ENCODE measurements at regions not wholly inside any gene's neighbourhood (a gene's known extent, or its start where the extent isn't known, plus 50 kb on each side); places are given as distances from the start of the nearest gene placed in this dataset.

DNA sequence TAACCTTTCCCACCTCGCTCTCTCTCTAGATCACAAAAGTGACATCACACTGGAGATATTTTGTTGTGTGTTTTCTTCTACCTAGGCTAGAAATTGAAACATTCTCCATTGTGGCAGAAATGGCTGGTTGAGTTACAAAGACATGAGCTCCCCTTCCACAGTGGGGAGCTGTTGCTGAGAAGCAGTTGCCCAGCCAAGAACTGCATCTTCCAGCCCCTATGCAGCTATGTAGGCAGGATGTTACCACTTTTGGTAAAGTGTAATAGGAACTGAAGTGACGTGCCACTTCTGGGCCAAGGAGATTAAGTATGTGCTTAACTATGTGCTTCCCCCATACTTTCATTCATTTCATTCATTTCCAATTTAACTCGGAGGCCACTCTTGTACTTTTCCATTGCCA lies 138.7 kb upstream of the E2F7 start:
- TF ChIP-seq, protein P1, sequence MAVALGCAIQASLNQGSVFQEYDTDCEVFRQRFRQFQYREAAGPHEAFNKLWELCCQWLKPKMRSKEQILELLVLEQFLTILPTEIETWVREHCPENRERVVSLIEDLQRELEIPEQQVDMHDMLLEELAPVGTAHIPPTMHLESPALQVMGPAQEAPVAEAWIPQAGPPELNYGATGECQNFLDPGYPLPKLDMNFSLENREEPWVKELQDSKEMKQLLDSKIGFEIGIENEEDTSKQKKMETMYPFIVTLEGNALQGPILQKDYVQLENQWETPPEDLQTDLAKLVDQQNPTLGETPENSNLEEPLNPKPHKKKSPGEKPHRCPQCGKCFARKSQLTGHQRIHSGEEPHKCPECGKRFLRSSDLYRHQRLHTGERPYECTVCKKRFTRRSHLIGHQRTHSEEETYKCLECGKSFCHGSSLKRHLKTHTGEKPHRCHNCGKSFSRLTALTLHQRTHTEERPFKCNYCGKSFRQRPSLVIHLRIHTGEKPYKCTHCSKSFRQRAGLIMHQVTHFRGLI (tag by site-specific recombination; IDR thresholded peaks at IDR 0.05) = no peak
- TF ChIP-seq, protein P2, sequence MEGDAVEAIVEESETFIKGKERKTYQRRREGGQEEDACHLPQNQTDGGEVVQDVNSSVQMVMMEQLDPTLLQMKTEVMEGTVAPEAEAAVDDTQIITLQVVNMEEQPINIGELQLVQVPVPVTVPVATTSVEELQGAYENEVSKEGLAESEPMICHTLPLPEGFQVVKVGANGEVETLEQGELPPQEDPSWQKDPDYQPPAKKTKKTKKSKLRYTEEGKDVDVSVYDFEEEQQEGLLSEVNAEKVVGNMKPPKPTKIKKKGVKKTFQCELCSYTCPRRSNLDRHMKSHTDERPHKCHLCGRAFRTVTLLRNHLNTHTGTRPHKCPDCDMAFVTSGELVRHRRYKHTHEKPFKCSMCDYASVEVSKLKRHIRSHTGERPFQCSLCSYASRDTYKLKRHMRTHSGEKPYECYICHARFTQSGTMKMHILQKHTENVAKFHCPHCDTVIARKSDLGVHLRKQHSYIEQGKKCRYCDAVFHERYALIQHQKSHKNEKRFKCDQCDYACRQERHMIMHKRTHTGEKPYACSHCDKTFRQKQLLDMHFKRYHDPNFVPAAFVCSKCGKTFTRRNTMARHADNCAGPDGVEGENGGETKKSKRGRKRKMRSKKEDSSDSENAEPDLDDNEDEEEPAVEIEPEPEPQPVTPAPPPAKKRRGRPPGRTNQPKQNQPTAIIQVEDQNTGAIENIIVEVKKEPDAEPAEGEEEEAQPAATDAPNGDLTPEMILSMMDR (tag by site-specific recombination; IDR thresholded peaks at IDR 0.05) = no peak
- TF ChIP-seq KLF7 (tag by site-specific recombination; IDR thresholded peaks at IDR 0.05; ENCODE audit: borderline replicate concordance) (no peak), KLF10 (tag by site-specific recombination; IDR thresholded peaks at IDR 0.05) (no peak), ZBTB44 (tag by site-specific recombination; IDR thresholded peaks at IDR 0.05) (no peak), YY2 (tag by site-specific recombination; IDR thresholded peaks at IDR 0.05) (no peak), ZNF768 (tag by site-specific recombination; IDR thresholded peaks at IDR 0.05) (no peak), ZNF560 (tag by site-specific recombination; IDR thresholded peaks at IDR 0.05; ENCODE audit: borderline replicate concordance) (no peak), ZFP37 (tag by site-specific recombination; IDR thresholded peaks at IDR 0.05) (no peak)
- TF ChIP-seq, protein P3, sequence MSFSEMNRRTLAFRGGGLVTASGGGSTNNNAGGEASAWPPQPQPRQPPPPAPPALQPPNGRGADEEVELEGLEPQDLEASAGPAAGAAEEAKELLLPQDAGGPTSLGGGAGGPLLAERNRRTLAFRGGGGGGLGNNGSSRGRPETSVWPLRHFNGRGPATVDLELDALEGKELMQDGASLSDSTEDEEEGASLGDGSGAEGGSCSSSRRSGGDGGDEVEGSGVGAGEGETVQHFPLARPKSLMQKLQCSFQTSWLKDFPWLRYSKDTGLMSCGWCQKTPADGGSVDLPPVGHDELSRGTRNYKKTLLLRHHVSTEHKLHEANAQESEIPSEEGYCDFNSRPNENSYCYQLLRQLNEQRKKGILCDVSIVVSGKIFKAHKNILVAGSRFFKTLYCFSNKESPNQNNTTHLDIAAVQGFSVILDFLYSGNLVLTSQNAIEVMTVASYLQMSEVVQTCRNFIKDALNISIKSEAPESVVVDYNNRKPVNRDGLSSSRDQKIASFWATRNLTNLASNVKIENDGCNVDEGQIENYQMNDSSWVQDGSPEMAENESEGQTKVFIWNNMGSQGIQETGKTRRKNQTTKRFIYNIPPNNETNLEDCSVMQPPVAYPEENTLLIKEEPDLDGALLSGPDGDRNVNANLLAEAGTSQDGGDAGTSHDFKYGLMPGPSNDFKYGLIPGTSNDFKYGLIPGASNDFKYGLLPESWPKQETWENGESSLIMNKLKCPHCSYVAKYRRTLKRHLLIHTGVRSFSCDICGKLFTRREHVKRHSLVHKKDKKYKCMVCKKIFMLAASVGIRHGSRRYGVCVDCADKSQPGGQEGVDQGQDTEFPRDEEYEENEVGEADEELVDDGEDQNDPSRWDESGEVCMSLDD (tag by site-specific recombination; IDR thresholded peaks at IDR 0.05) = no peak
- TF ChIP-seq, protein P4, sequence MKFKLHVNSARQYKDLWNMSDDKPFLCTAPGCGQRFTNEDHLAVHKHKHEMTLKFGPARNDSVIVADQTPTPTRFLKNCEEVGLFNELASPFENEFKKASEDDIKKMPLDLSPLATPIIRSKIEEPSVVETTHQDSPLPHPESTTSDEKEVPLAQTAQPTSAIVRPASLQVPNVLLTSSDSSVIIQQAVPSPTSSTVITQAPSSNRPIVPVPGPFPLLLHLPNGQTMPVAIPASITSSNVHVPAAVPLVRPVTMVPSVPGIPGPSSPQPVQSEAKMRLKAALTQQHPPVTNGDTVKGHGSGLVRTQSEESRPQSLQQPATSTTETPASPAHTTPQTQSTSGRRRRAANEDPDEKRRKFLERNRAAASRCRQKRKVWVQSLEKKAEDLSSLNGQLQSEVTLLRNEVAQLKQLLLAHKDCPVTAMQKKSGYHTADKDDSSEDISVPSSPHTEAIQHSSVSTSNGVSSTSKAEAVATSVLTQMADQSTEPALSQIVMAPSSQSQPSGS (tag by site-specific recombination; IDR thresholded peaks at IDR 0.05; ENCODE audit: low read depth) = no peak
- TF ChIP-seq, protein P5, sequence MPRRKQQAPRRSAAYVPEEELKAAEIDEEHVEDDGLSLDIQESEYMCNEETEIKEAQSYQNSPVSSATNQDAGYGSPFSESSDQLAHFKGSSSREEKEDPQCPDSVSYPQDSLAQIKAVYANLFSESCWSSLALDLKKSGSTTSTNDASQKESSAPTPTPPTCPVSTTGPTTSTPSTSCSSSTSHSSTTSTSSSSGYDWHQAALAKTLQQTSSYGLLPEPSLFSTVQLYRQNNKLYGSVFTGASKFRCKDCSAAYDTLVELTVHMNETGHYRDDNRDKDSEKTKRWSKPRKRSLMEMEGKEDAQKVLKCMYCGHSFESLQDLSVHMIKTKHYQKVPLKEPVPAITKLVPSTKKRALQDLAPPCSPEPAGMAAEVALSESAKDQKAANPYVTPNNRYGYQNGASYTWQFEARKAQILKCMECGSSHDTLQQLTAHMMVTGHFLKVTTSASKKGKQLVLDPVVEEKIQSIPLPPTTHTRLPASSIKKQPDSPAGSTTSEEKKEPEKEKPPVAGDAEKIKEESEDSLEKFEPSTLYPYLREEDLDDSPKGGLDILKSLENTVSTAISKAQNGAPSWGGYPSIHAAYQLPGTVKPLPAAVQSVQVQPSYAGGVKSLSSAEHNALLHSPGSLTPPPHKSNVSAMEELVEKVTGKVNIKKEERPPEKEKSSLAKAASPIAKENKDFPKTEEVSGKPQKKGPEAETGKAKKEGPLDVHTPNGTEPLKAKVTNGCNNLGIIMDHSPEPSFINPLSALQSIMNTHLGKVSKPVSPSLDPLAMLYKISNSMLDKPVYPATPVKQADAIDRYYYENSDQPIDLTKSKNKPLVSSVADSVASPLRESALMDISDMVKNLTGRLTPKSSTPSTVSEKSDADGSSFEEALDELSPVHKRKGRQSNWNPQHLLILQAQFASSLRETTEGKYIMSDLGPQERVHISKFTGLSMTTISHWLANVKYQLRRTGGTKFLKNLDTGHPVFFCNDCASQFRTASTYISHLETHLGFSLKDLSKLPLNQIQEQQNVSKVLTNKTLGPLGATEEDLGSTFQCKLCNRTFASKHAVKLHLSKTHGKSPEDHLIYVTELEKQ (tag by site-specific recombination; IDR thresholded peaks at IDR 0.05; ENCODE audit: borderline replicate concordance) = no peak

Data from HEK293 (cell line).